ENCODE measurements at regions not wholly inside any gene's neighbourhood (a gene's known extent, or its start where the extent isn't known, plus 50 kb on each side); places are given as distances from the start of the nearest gene placed in this dataset.

DNA sequence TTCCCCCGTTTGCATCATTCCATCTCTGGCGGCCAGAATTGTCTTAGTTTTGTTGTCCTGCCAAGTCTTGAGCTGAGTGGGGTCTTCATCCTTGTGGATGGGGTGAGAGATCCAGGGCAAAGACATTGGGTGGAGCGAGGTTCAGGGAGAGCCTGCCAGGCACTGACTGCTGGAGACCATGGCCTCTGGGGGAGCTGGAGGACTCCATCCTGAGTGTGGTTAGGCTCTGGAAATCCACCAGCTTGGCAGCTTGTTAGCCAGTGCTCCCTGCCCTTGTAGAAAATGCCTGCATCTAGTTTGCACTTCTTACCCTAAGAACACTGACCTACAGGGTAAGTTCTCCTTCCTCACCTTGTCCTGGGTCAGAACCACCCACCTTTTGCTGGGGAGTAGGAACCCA is 97.2 kb upstream of the ZNF536 start:
- Histone ChIP-seq H2AFZ (ENCODE audit: low read length) (no peak overlapping the region), H3K9me3 (replicated peaks; ENCODE audit: insufficient read depth, low read length) (no peaks in the 10 kb centered on the region), H3K36me3 (replicated peaks; ENCODE audit: insufficient read depth, low read length) (no peaks in the 10 kb centered on the region), H3K9me2 (replicated peaks; ENCODE audit: insufficient read depth, low read length) (no peaks in the 10 kb centered on the region), H4K20me1 (ENCODE audit: insufficient read depth, low read length) (no peaks in the 10 kb centered on the region), H3K4me3 (ENCODE audit: low read length) (no peak overlapping the region), H3K4me2 (ENCODE audit: low read depth, low read length) (no peak overlapping the region), H3F3A (ENCODE audit: insufficient read depth, low read length) (no peaks in the 10 kb centered on the region), H3K4me1 (ENCODE audit: low read length) (no peaks in the 10 kb centered on the region), H3K27ac (ENCODE audit: low read length) (no peak overlapping the region), H3K79me2 (ENCODE audit: low read length) (no peaks in the 10 kb centered on the region), H3K9ac (ENCODE audit: low read length) (no peak overlapping the region), H3K27me3 (replicated peaks; ENCODE audit: insufficient read depth, low read length) (peaks cover 80% of the 10 kb centered on the region)
- TF ChIP-seq EZH2 (optimal IDR thresholded peaks at IDR 0.05; ENCODE audit: low read depth, low read length) (no peak), EZH2phosphoT487 (IDR thresholded peaks at IDR 0.05; ENCODE audit: low read length) (no peak)
- TF ChIP-seq, protein P1, sequence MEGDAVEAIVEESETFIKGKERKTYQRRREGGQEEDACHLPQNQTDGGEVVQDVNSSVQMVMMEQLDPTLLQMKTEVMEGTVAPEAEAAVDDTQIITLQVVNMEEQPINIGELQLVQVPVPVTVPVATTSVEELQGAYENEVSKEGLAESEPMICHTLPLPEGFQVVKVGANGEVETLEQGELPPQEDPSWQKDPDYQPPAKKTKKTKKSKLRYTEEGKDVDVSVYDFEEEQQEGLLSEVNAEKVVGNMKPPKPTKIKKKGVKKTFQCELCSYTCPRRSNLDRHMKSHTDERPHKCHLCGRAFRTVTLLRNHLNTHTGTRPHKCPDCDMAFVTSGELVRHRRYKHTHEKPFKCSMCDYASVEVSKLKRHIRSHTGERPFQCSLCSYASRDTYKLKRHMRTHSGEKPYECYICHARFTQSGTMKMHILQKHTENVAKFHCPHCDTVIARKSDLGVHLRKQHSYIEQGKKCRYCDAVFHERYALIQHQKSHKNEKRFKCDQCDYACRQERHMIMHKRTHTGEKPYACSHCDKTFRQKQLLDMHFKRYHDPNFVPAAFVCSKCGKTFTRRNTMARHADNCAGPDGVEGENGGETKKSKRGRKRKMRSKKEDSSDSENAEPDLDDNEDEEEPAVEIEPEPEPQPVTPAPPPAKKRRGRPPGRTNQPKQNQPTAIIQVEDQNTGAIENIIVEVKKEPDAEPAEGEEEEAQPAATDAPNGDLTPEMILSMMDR (IDR thresholded peaks at IDR 0.05; ENCODE audit: low read length): no peak
- DNase-seq: no peak

DNA sequence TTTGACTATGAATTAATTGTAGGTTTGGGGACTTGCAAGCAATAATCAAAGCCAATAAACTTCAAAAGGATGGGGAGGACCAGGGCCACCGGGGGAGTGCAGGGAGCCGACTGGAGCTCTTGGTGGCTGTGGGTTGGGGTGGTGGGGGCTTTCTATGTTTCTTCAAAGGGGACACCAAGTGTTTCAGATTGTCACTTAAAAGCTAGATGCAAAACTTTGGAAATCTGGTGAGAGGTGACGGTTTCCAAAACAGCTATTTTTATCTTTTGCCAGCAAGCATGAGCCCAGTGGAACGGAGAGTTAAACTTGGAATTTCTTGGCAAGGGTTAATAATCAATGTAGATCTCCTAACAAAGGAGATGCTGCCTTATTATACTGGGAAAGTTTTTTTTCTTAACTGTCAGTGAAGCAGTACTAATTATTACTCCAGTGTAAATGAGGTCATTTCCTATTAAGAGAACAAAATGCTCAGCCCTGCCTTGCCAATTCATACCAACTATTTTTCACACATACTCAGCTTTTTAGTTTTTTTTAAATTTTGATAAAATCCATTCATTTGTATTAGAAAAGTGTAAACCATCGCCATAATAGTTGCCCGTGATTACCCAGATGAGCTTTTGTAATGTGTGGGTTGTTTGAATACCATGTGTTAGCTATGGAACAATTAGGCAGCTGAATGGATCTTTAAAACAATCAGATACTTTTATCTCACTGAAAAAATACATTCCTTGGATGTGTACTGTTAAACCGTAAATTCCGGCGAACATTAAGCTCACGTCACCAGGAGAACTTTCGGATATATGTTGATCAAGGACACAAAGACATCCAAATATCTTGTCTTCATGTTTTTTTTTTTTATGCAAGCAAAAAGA is 95.9 kb upstream of the ZNF536 start:
- no peaks in the 10 kb centered on the region for H3K36me3 ChIP-seq (replicated peaks; ENCODE audit: insufficient read depth, low read length)
- H3K9me2 ChIP-seq (replicated peaks; ENCODE audit: insufficient read depth, low read length): no peaks in the 10 kb centered on the region
- no peaks in the 10 kb centered on the region for H3K4me1 ChIP-seq (ENCODE audit: low read length)
- H4K20me1 ChIP-seq (ENCODE audit: insufficient read depth, low read length): no peaks in the 10 kb centered on the region
- H3K27ac ChIP-seq (ENCODE audit: low read length): no peak overlapping the region
- H3K4me2 ChIP-seq (ENCODE audit: low read depth, low read length): no peak overlapping the region
- H3K9ac ChIP-seq (ENCODE audit: low read length): no peak overlapping the region
- H3K27me3 ChIP-seq (replicated peaks; ENCODE audit: insufficient read depth, low read length): peaks cover 74% of the 10 kb centered on the region
- no peak for DNase-seq
- no peak overlapping the region for H2AFZ ChIP-seq (ENCODE audit: low read length)
- H3K4me3 ChIP-seq (ENCODE audit: low read length): no peak overlapping the region
- no peaks in the 10 kb centered on the region for H3K9me3 ChIP-seq (replicated peaks; ENCODE audit: insufficient read depth, low read length)
- no peaks in the 10 kb centered on the region for H3F3A ChIP-seq (ENCODE audit: insufficient read depth, low read length)
- TF ChIP-seq EZH2 (optimal IDR thresholded peaks at IDR 0.05; ENCODE audit: low read depth, low read length) (no peak), EZH2phosphoT487 (IDR thresholded peaks at IDR 0.05; ENCODE audit: low read length) (no peak)
- TF ChIP-seq, protein P1 (IDR thresholded peaks at IDR 0.05; ENCODE audit: low read length): no peak
- H3K79me2 ChIP-seq (ENCODE audit: low read length): no peaks in the 10 kb centered on the region

DNA sequence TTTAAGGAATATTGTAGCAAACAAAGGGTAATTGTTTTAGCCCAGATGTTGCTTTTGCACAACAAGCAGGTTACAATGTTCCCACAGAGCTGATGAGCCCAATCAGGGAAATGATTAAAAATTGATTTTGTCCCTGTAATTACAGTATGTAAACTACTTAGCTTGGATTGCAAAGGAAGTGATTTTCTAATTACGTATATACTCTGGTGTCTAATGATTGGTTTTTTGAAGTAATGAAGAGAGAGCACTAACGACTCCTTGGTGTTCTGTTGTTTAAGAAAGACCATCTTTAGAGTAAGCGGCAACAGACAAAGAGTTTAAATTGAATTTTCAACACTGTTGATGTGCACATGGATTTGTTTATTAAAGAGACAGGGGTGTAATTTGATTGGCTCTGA is 95.3 kb upstream of the ZNF536 start:
- Histone ChIP-seq H3F3A (ENCODE audit: insufficient read depth, low read length) (no peaks in the 10 kb centered on the region), H3K27me3 (replicated peaks; ENCODE audit: insufficient read depth, low read length) (peaks cover 72% of the 10 kb centered on the region), H3K36me3 (replicated peaks; ENCODE audit: insufficient read depth, low read length) (no peaks in the 10 kb centered on the region), H4K20me1 (ENCODE audit: insufficient read depth, low read length) (no peaks in the 10 kb centered on the region), H3K79me2 (ENCODE audit: low read length) (no peaks in the 10 kb centered on the region), H3K4me3 (ENCODE audit: low read length) (no peak overlapping the region), H3K9me3 (replicated peaks; ENCODE audit: insufficient read depth, low read length) (no peaks in the 10 kb centered on the region), H2AFZ (ENCODE audit: low read length) (no peak overlapping the region), H3K9me2 (replicated peaks; ENCODE audit: insufficient read depth, low read length) (no peaks in the 10 kb centered on the region), H3K4me2 (ENCODE audit: low read depth, low read length) (no peak overlapping the region), H3K9ac (ENCODE audit: low read length) (no peak overlapping the region), H3K27ac (ENCODE audit: low read length) (no peak overlapping the region), H3K4me1 (ENCODE audit: low read length) (no peaks in the 10 kb centered on the region)
- TF ChIP-seq EZH2phosphoT487 (IDR thresholded peaks at IDR 0.05; ENCODE audit: low read length): no peak
- DNase-seq: no peak

Data from MM.1S (cell line).